Activated CD8-positive, alpha-beta memory T cell treated with anti-CD3 and anti-CD28 coated beads for 1 hour (primary cell): ENCODE measurements at regions not wholly inside any gene's neighbourhood (a gene's known extent, or its start where the extent isn't known, plus 50 kb on each side); places are given as distances from the start of the nearest gene placed in this dataset.
"Not testable (repeated sequence)": the region's sequence is repeated elsewhere in the genome, so short reads cannot be mapped to it uniquely, and the experiment has no call there.

Experiments used
- DNase-seq, 2 donors: peaks; one replicate each; pipeline ENCODE4 v3.0.0-alpha.2; 2020; ENCODE audit warnings: low read depth in 1 of 2; ENCODE audit errors: extremely low read depth in 1 of 2

GRCh38 chr15:92751528-92751927 is 96.0 kb upstream of the FAM174B start:
- no peak for DNase-seq

GRCh38 chr15:92753591-92753990 is 98.0 kb upstream of the FAM174B start:
- no peak for DNase-seq

GRCh38 chr15:92763459-92763858 is 107.9 kb upstream of the FAM174B start:
- no peak for DNase-seq

GRCh38 chr15:92768131-92768530 is 112.6 kb upstream of the FAM174B start:
- DNase-seq: not testable (repeated sequence)

GRCh38 chr15:92770641-92771040 is 115.1 kb upstream of the FAM174B start:
- DNase-seq: no peak

GRCh38 chr15:92772061-92772460 is 116.5 kb upstream of the FAM174B start:
- DNase-seq: no peak

- no peak for DNase-seq
These were observed 117.2 kb upstream of the FAM174B start for GRCh38 chr15:92772626-92773244.

- no peak for DNase-seq
These were observed 117.8 kb upstream of the FAM174B start for GRCh38 chr15:92773340-92773739.

GRCh38 chr15:92779874-92780273 is 120.2 kb upstream of the CHD2 start:
- DNase-seq: no peak

GRCh38 chr15:92780843-92781242 is 119.3 kb upstream of the CHD2 start:
- DNase-seq: no peak

GRCh38 chr15:92781925-92782453 is 118.1 kb upstream of the CHD2 start:
- DNase-seq: no peak

- DNase-seq: no peak
These were observed 113.0 kb upstream of the CHD2 start for GRCh38 chr15:92787116-92787515.

- DNase-seq: no peak
These were observed 111.9 kb upstream of the CHD2 start for GRCh38 chr15:92788196-92788595.

GRCh38 chr15:92788793-92789192 is 111.3 kb upstream of the CHD2 start:
- DNase-seq: not testable (repeated sequence)

GRCh38 chr15:92796161-92796611 is 103.9 kb upstream of the CHD2 start:
- DNase-seq: no peak

- no peak for DNase-seq
These were observed 102.7 kb upstream of the CHD2 start for GRCh38 chr15:92797168-92798052.

- DNase-seq: no peak
These were observed 100.1 kb upstream of the CHD2 start for GRCh38 chr15:92800013-92800412.

GRCh38 chr15:92800416-92801055 is 99.6 kb upstream of the CHD2 start:
- not testable (repeated sequence) for DNase-seq

- not testable (repeated sequence) for DNase-seq
These were observed 98.9 kb upstream of the CHD2 start for GRCh38 chr15:92801056-92801773.

GRCh38 chr15:92801774-92802464 is 98.2 kb upstream of the CHD2 start:
- no peak for DNase-seq
